Transverse colon (tissue), 4 donors: ENCODE measurements at regions not wholly inside any gene's neighbourhood (a gene's known extent, or its start where the extent isn't known, plus 50 kb on each side); places are given as distances from the start of the nearest gene placed in this dataset.
A peak's percentile ranks its signal among the peaks of the same experiment; 100 is the strongest.

ENCODE experiments used
- DNase-seq: peaks from one replicate; pipeline ENCODE4 v3.0.0-alpha.2; 2019
- H3K27ac ChIP-seq, 4 donors: fragments of 200-600 bp; sonication (generic); 2 replicates each; pipeline ENCODE4 v1.5.1; 2016 to 2018; ENCODE audit warnings: inconsistent platforms in 4 of 4
- H3K27me3 ChIP-seq: fragments of 200-600 bp; sonication (generic); 2 replicates; pipeline ENCODE4 v1.5.1; 2017; ENCODE audit warnings: inconsistent platforms
- H3K36me3 ChIP-seq, 4 donors: fragments of 200-600 bp; sonication (generic); 2 replicates each; pipeline ENCODE4 v1.5.1; 2017 to 2019; ENCODE audit warnings: inconsistent platforms in 4 of 4
- H3K4me1 ChIP-seq, 4 donors: fragments of 200-600 bp; sonication (generic); 2 replicates each; pipeline ENCODE4 v1.5.1; 2017 to 2020; ENCODE audit warnings: inconsistent platforms in 4 of 4
- H3K4me3 ChIP-seq, 4 donors: fragments of 200-600 bp; sonication (generic); 1 replicate in 1 of 4; 2 replicates in 3 of 4; pipeline versions ENCODE4 v1.5.1 to v1.6.1; 2017 to 2019; ENCODE audit warnings: inconsistent platforms in 4 of 4
- H3K9me3 ChIP-seq, 2 donors: fragments of 200-600 bp; sonication (generic); 2 replicates each; pipeline ENCODE4 v1.5.1; 2017 to 2019; ENCODE audit warnings: inconsistent platforms in 2 of 2
- CTCF ChIP-seq, 5 experiments: fragments of 200-600 bp in 3 of 5; fragments of 450-650 bp in 2 of 5; sonication (generic) in 3 of 5; IDR thresholded peaks; 1 replicate in 2 of 5; 2 replicates in 3 of 5; pipeline ENCODE4 v1.5.1; 2016 to 2017; ENCODE audit warnings: antibody characterized with exemption in 5 of 5, inconsistent platforms in 3 of 5, mild to moderate bottlenecking in 2 of 5, moderate library complexity in 1 of 5
- EP300 ChIP-seq: sonication (generic); formaldehyde crosslinking; IDR thresholded peaks from one replicate; pipeline ENCODE4 v1.6.1; 2017; ENCODE audit warnings: antibody characterized with exemption, low read depth
- POLR2A ChIP-seq: fragments of 450-650 bp; IDR thresholded peaks from one replicate; pipeline ENCODE4 v1.6.1; 2016; ENCODE audit warnings: antibody characterized with exemption, mild to moderate bottlenecking, moderate library complexity
- POLR2AphosphoS5 ChIP-seq, 3 donors: sonication (generic); formaldehyde crosslinking; IDR thresholded peaks; one replicate each; pipeline ENCODE4 v1.6.1; 2016; ENCODE audit warnings: antibody characterized with exemption in 3 of 3
- WGBS, 2 donors: methylation state at CpG; one replicate each; pipeline ENCODE4 v1.1.5; 2018; ENCODE audit warnings: low coverage in 1 of 2; 5-methylcytosine and 5-hydroxymethylcytosine counted together
- in situ Hi-C, 4 donors: fragments of 200-750 bp; cut with MboI; loops; one replicate each; pipeline versions ENCODE4 v1.15.0 to v1.15.1; 2017; ENCODE audit warnings: low sequenced_read_pairs in 3 of 4, low pct_ligation_motif_present in 1 of 4, low pct_unique_long_range_greater_than_20kb in 1 of 4
- intact Hi-C: fragments of 100-400 bp; cut with DNase I; formaldehyde crosslinking; loops from one replicate; pipeline ENCODE4 v1.15.1; 2023; ENCODE audit warnings: low total_unique reads

- WGBS, 2 donors, result 38 to 41% methylated on average over 4 to 29 of the region's 32 CpGs
- Histone ChIP-seq H3K9me3 (no peaks in the 10 kb centered on the region), H3K4me3 (no peak overlapping the region), H3K36me3 (no peaks in the 10 kb centered on the region), H3K4me1 (no peaks in the 10 kb centered on the region), H3K27ac (no peak overlapping the region), H3K27me3 (peaks cover 51% of the 10 kb centered on the region)
- intact Hi-C loops (no loop called here), in situ Hi-C loops (no loop called here)
- no peak for DNase-seq
- TF ChIP-seq CTCF (IDR thresholded peaks at IDR 0.05), result no peak
- no peak for TF ChIP-seq EP300
- TF ChIP-seq POLR2AphosphoS5 (IDR thresholded peaks at IDR 0.05), result no peak
- no peak for TF ChIP-seq POLR2A
Observed at GRCh38 chr10:128265596-128265995, 139.4 kb upstream of the MKI67 start.

- no peak for TF ChIP-seq CTCF (IDR thresholded peaks at IDR 0.05)
- no peak for TF ChIP-seq POLR2A
- TF ChIP-seq POLR2AphosphoS5 (IDR thresholded peaks at IDR 0.05), result no peak
- no peak for TF ChIP-seq EP300
- peaks cover 51% of the 10 kb centered on the region for H3K27me3 ChIP-seq
- H3K9me3 ChIP-seq, result no peaks in the 10 kb centered on the region
- H3K4me1 ChIP-seq, result no peaks in the 10 kb centered on the region
- in situ Hi-C loops (no loop called here), intact Hi-C loops (no loop called here)
- H3K36me3 ChIP-seq, result no peaks in the 10 kb centered on the region
- H3K27ac ChIP-seq, result no peak overlapping the region
- 45 to 48% methylated on average over 4 to 5 of the region's 5 CpGs for WGBS, 2 donors
- no peak for DNase-seq
- no peak overlapping the region for H3K4me3 ChIP-seq
Observed at GRCh38 chr10:128267581-128267980, 141.4 kb upstream of the MKI67 start.

- H3K27ac ChIP-seq, result no peak overlapping the region
- no peaks in the 10 kb centered on the region for H3K9me3 ChIP-seq
- in situ Hi-C loops, result no loop called here
- intact Hi-C loops, result no loop called here
- H3K36me3 ChIP-seq, result no peaks in the 10 kb centered on the region
- no peak overlapping the region for H3K4me3 ChIP-seq
- peak in 3 of 5 experiments; percentile 14 to 19 (median 17) for TF ChIP-seq CTCF (IDR thresholded peaks at IDR 0.05)
- no peak for TF ChIP-seq POLR2A
- no peak for TF ChIP-seq POLR2AphosphoS5 (IDR thresholded peaks at IDR 0.05)
- no peak for TF ChIP-seq EP300
- no peak for DNase-seq
- peaks cover 49% of the 10 kb centered on the region for H3K27me3 ChIP-seq
- 7 to 47% methylated on average over 6 to 25 of the region's 25 CpGs for WGBS, 2 donors
- H3K4me1 ChIP-seq, result no peaks in the 10 kb centered on the region
Observed at GRCh38 chr10:128268015-128268722, 141.9 kb upstream of the MKI67 start.

- TF ChIP-seq POLR2AphosphoS5 (IDR thresholded peaks at IDR 0.05) (no peak), EP300 (no peak), CTCF (IDR thresholded peaks at IDR 0.05) (no peak), POLR2A (no peak)
- in situ Hi-C loops, result no loop called here
- H3K36me3 ChIP-seq, result no peaks in the 10 kb centered on the region
- WGBS, 2 donors, result 4 to 14% methylated on average over 6 to 10 of the region's 10 CpGs
- H3K4me3 ChIP-seq, result no peak overlapping the region
- H3K9me3 ChIP-seq, result no peaks in the 10 kb centered on the region
- DNase-seq, result no peak
- H3K27me3 ChIP-seq, result peaks cover 40% of the 10 kb centered on the region
- H3K4me1 ChIP-seq, result no peaks in the 10 kb centered on the region
- H3K27ac ChIP-seq, result no peak overlapping the region
- intact Hi-C loops, result no loop called here
Observed at GRCh38 chr10:128274938-128275337, 148.7 kb upstream of the MKI67 start.
